K562 (cell line): ENCODE measurements at regions not wholly inside any gene's neighbourhood (a gene's known extent, or its start where the extent isn't known, plus 50 kb on each side); places are given as distances from the start of the nearest gene placed in this dataset.

Experiments used
- ATAC-seq: fragments of 200-7000 bp; cut with Tn5 transposase; 3 replicates; pipeline ENCODE4 v1.9.1; 2020; ENCODE audit warnings: moderate library complexity
- BruUV-seq: library from RNA; stranded (reverse); fragments of 400-500 nt; replicated peaks from 2 replicates; lab custom pipeline; 2021; lab: Mats Ljungman, UMichigan
- CTCF ChIA-PET: fragments of 300-600 bp; formaldehyde crosslinking; extraction: SDS; loops from one replicate; lab custom pipeline; 2021; ENCODE audit warnings: low intra/inter-chr PET ratio; lab: Yijun Ruan, JAX
- POLR2A ChIA-PET: fragments of 300-600, 350-650 bp; sonication (Branson Sonifier 250); formaldehyde crosslinking; extraction: SDS; loops from one replicate; lab custom pipeline; 2021; ENCODE audit warnings: antibody characterized with exemption, inconsistent platforms; lab: Yijun Ruan, JAX
- DNase-seq, 4 experiments: peaks; one replicate each; pipeline versions ENCODE4 v3.0.0 to v3.0.0-alpha.2; 2011 to 2018; ENCODE audit warnings: low spot score in 3 of 4, mixed read lengths in 3 of 4; ENCODE audit errors: extremely low read depth in 1 of 4
- FAIRE-seq: peaks from 2 replicates; lab custom pipeline; 2011; peaks lifted over from hg19 to GRCh38; lab: Jason Lieb, UNC
- H2AFZ ChIP-seq: 2 replicates; pipeline ENCODE4 v1.6.0; 2011; ENCODE audit warnings: low read depth, low read length, control low read depth, inconsistent platforms
- H3K27ac ChIP-seq: fragments of 200-600 bp; 3 replicates; pipeline ENCODE4 v1.8.0; 2011; ENCODE audit warnings: low read depth, mild to moderate bottlenecking, control low read depth, inconsistent platforms, low read length, moderate library complexity, mixed read lengths; ENCODE audit errors: extremely low read depth
- H3K27me3 ChIP-seq, 2 experiments: fragments of 300-600 bp in 1 of 2; 2 replicates in 1 of 2; 3 replicates in 1 of 2; pipeline versions ENCODE4 v1.6.0 to v1.8.0; 2011; ENCODE audit warnings: inconsistent platforms in 2 of 2, low read length in 2 of 2, mild to moderate bottlenecking in 1 of 2, mixed read lengths in 1 of 2, moderate library complexity in 1 of 2; ENCODE audit not compliant: control insufficient read depth in 2 of 2, insufficient read depth in 2 of 2
- H3K36me3 ChIP-seq: fragments of 300-600 bp; 3 replicates; pipeline ENCODE4 v1.8.0; 2011; ENCODE audit warnings: mild to moderate bottlenecking, low read length, inconsistent platforms; ENCODE audit not compliant: control insufficient read depth, insufficient read depth
- H3K4me1 ChIP-seq, 2 experiments: fragments of 200-600 bp in 1 of 2; replicated peaks in 1 of 2; 2 replicates in 1 of 2; 3 replicates in 1 of 2; pipeline versions ENCODE4 v1.5.1 to v1.8.0; 2011; ENCODE audit warnings: inconsistent platforms in 2 of 2, low read length in 2 of 2, mild to moderate bottlenecking in 1 of 2, mixed read lengths in 1 of 2, moderate library complexity in 1 of 2; ENCODE audit not compliant: control insufficient read depth in 2 of 2, insufficient read depth in 2 of 2
- H3K4me2 ChIP-seq: 2 replicates; pipeline ENCODE4 v1.6.1; 2011; ENCODE audit warnings: low read length, control low read depth, inconsistent platforms, mixed read lengths; ENCODE audit not compliant: insufficient read depth
- H3K4me3 ChIP-seq: fragments of 200-600 bp; sonication (generic), shearing (Covaris generic); 2 replicates; pipeline ENCODE4 v1.5.1; 2016; ENCODE audit warnings: control low read depth, inconsistent platforms
- H3K79me2 ChIP-seq: fragments of 200-600 bp; 3 replicates; pipeline ENCODE4 v1.8.0; 2011; ENCODE audit warnings: low read length, inconsistent platforms; ENCODE audit not compliant: control insufficient read depth, insufficient read depth
- H3K9ac ChIP-seq, 2 experiments: 2 replicates each; pipeline versions ENCODE4 v1.6.0 to v1.6.1; 2011; ENCODE audit warnings: low read depth in 2 of 2, low read length in 2 of 2, control low read depth in 1 of 2, inconsistent platforms in 1 of 2, mild to moderate bottlenecking in 1 of 2, mixed read lengths in 1 of 2; ENCODE audit not compliant: insufficient read depth in 1 of 2
- H3K9me1 ChIP-seq: one replicate; pipeline ENCODE4 v1.6.0; 2011; ENCODE audit warnings: inconsistent platforms, mild to moderate bottlenecking, low read length, moderate library complexity; ENCODE audit not compliant: control insufficient read depth, insufficient read depth
- H3K9me3 ChIP-seq: replicated peaks from 2 replicates; pipeline ENCODE4 v1.5.1; 2011; ENCODE audit warnings: low read depth, low read length, inconsistent platforms; ENCODE audit not compliant: control insufficient read depth, insufficient read depth
- H4K20me1 ChIP-seq: replicated peaks from 2 replicates; pipeline ENCODE4 v1.6.1; 2011; ENCODE audit warnings: low read length, inconsistent platforms, mixed read lengths; ENCODE audit not compliant: control insufficient read depth, insufficient read depth
- DEAF1 ChIP-seq: fragments of 450-650 bp; formaldehyde crosslinking; IDR thresholded peaks from 2 replicates; pipeline ENCODE4 v1.4.0; 2020; ENCODE audit warnings: mild to moderate bottlenecking, moderate library complexity
- E2F4 ChIP-seq: sonication (generic); formaldehyde crosslinking; IDR thresholded peaks from 2 replicates; pipeline ENCODE4 v1.8.0; 2022; ENCODE audit warnings: mild to moderate bottlenecking, low read depth, missing genetic modification reagents
- GATA2 ChIP-seq: sonication (generic); formaldehyde crosslinking; IDR thresholded peaks from 2 replicates; pipeline ENCODE4 v1.4.0; 2020; ENCODE audit warnings: mild to moderate bottlenecking, missing genetic modification reagents
- HDAC1 ChIP-seq, 2 experiments: fragments of 450-650 bp; IDR thresholded peaks; 2 replicates each; pipeline ENCODE4 v1.6.1; 2016 to 2017; ENCODE audit warnings: inconsistent platforms in 1 of 2, mild to moderate bottlenecking in 1 of 2, moderate library complexity in 1 of 2
- HOMEZ ChIP-seq: fragments of 250-450 bp; sonication (Bioruptor Pico); IDR thresholded peaks from 2 replicates; pipeline ENCODE4 v1.4.0; 2020; ENCODE audit warnings: mild to moderate bottlenecking, moderate library complexity
- KLF1 ChIP-seq: fragments of 450-650 bp; IDR thresholded peaks from 2 replicates; pipeline ENCODE4 v1.6.1; 2016; ENCODE audit warnings: missing genetic modification characterization, missing compliant biosample characterization
- MAFF ChIP-seq: IDR thresholded peaks from 2 replicates; pipeline ENCODE4 v1.6.1; 2012; ENCODE audit warnings: low read length, improper control_type of control experiment
- NFIC ChIP-seq: fragments of 450-650 bp; IDR thresholded peaks from 2 replicates; pipeline ENCODE4 v1.6.1; 2017; ENCODE audit warnings: mild to moderate bottlenecking, inconsistent platforms
- SAP30 ChIP-seq: fragments of 200-600 bp; sonication (generic); IDR thresholded peaks from 2 replicates; pipeline ENCODE4 v1.6.1; 2012; ENCODE audit warnings: borderline replicate concordance, low read depth, mild to moderate bottlenecking, moderate library complexity, low read length, control low read depth, inconsistent platforms; ENCODE audit not compliant: insufficient read depth, poor library complexity, severe bottlenecking
- SPI1 ChIP-seq: IDR thresholded peaks from 2 replicates; pipeline ENCODE4 v1.6.1; 2011; ENCODE audit warnings: low read depth, low read length, control low read depth, borderline replicate concordance
- TBL1XR1 ChIP-seq, 2 experiments: IDR thresholded peaks; 2 replicates each; pipeline ENCODE4 v1.6.1; 2012; ENCODE audit warnings: improper control_type of control experiment in 2 of 2, low read length in 2 of 2, mild to moderate bottlenecking in 1 of 2
- TRIM28 ChIP-seq: fragments of 450-650 bp; IDR thresholded peaks from 2 replicates; pipeline ENCODE4 v1.6.1; 2017
- ZBTB11 ChIP-seq, 3 experiments: fragments of 200-800 bp in 1 of 3; fragments of 250-450 bp in 1 of 3; fragments of 450-650 bp in 1 of 3; sonication (Bioruptor Pico) in 1 of 3; sonication (Bioruptor generic) in 1 of 3; formaldehyde crosslinking in 1 of 3; IDR thresholded peaks; 2 replicates each; pipeline versions ENCODE4 v1.6.1 to v1.8.0; 2016 to 2022; ENCODE audit warnings: mild to moderate bottlenecking in 2 of 3, missing genetic modification characterization in 2 of 3, missing compliant biosample characterization in 1 of 3, moderate library complexity in 1 of 3
- WGBS: fragments of 100-300 bp; shearing (Covaris generic); methylation state at CpG from one replicate; pipeline ENCODE4 v1.1.6; 2016; ENCODE audit warnings: low coverage, mixed read lengths; ENCODE audit not compliant: insufficient coverage; ENCODE audit errors: missing lambda C conversion rate; 5-methylcytosine and 5-hydroxymethylcytosine counted together
- in situ Hi-C: fragments of 300-500 bp; cut with MboI; formaldehyde crosslinking; loops from 4 replicates; pipeline ENCODE4 v1.15.0; 2018; ENCODE audit warnings: inconsistent platforms, mixed read lengths
- intact Hi-C: fragments of 100-400 bp; cut with micrococcal nuclease; formaldehyde crosslinking; loops from 2 replicates; pipeline ENCODE4 v1.14.2; 2022

- no peak overlapping the region for H3K9ac ChIP-seq
- H3K79me2 ChIP-seq: no peaks in the 10 kb centered on the region
- no peaks in the 10 kb centered on the region for H3K4me1 ChIP-seq
- in situ Hi-C loops: no loop called here
- H3K4me2 ChIP-seq: no peak overlapping the region
- WGBS: 2% methylated on average over 9 of the region's 9 CpGs
- BruUV-seq: no TSS peak
- no peaks in the 10 kb centered on the region for H3K27me3 ChIP-seq
- no peak overlapping the region for H3K27ac ChIP-seq
- H3K9me1 ChIP-seq: no peaks in the 10 kb centered on the region
- H2AFZ ChIP-seq: no peak overlapping the region
- intact Hi-C loops: no loop called here
- no peak overlapping the region for H3K4me3 ChIP-seq
- H3K9me3 ChIP-seq: no peaks in the 10 kb centered on the region; the same call in 1 of the 2 replicates
- FAIRE-seq: no peak
- no peak for ATAC-seq
- DNase-seq: no peak
- no peaks in the 10 kb centered on the region for H4K20me1 ChIP-seq
- ChIA-PET POLR2A (no interaction called here), CTCF (no interaction called here)
- H3K36me3 ChIP-seq: no peaks in the 10 kb centered on the region
- TF ChIP-seq E2F4 (no peak), KLF1 (tag) (no peak), SAP30 (no peak), TRIM28 (no peak), ZBTB11 (CRISPR knock-in tag; IDR thresholded peaks at IDR 0.05) (no peak), HOMEZ (CRISPR knock-in tag) (no peak), TBL1XR1 (IDR thresholded peaks at IDR 0.05; ENCODE audit: low read length in 2 of 2) (no peak), GATA2 (CRISPR knock-in tag) (no peak), DEAF1 (no peak), SPI1 (no peak), HDAC1 (IDR thresholded peaks at IDR 0.05) (no peak), MAFF (no peak), NFIC (no peak)
Observed at GRCh38 chr12:128091951-128092382, 175.0 kb upstream of the TMEM132C start.
